ENCODE measurements at regions not wholly inside any gene's neighbourhood (a gene's known extent, or its start where the extent isn't known, plus 50 kb on each side); places are given as distances from the start of the nearest gene placed in this dataset.

DNA sequence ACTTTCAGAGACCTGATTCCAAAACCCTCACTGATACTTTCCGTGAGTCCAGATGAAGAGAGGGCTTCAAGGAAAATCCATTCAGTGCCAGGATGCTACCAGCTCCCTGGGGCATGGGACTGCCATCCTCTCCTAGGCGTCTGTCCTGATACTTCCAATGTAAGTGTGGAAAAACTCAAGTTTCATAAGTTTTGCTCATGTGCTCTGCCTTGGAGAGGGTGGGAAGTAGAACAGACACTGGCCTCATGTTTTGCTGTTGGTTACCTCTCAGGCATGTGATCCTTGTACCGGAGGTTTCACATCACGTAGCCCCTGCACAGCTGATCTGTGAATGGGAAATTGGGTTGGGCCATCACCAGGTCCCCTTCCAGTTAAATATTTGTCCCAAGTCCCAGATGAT is 517.1 kb downstream of the RPS24 start:
- TF ChIP-seq, protein P1, sequence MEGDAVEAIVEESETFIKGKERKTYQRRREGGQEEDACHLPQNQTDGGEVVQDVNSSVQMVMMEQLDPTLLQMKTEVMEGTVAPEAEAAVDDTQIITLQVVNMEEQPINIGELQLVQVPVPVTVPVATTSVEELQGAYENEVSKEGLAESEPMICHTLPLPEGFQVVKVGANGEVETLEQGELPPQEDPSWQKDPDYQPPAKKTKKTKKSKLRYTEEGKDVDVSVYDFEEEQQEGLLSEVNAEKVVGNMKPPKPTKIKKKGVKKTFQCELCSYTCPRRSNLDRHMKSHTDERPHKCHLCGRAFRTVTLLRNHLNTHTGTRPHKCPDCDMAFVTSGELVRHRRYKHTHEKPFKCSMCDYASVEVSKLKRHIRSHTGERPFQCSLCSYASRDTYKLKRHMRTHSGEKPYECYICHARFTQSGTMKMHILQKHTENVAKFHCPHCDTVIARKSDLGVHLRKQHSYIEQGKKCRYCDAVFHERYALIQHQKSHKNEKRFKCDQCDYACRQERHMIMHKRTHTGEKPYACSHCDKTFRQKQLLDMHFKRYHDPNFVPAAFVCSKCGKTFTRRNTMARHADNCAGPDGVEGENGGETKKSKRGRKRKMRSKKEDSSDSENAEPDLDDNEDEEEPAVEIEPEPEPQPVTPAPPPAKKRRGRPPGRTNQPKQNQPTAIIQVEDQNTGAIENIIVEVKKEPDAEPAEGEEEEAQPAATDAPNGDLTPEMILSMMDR (conservative IDR thresholded peaks at IDR 0.05; ENCODE audit: low read depth, low read length) = no peak
- TF ChIP-seq EZH2 (IDR thresholded peaks at IDR 0.05; ENCODE audit: borderline replicate concordance, low read depth, low read length, poor library complexity, severe bottlenecking) = no peak
